ENCODE measurements at regions not wholly inside any gene's neighbourhood (a gene's known extent, or its start where the extent isn't known, plus 50 kb on each side); places are given as distances from the start of the nearest gene placed in this dataset.
A peak's percentile ranks its signal among the peaks of the same experiment; 100 is the strongest.

DNA sequence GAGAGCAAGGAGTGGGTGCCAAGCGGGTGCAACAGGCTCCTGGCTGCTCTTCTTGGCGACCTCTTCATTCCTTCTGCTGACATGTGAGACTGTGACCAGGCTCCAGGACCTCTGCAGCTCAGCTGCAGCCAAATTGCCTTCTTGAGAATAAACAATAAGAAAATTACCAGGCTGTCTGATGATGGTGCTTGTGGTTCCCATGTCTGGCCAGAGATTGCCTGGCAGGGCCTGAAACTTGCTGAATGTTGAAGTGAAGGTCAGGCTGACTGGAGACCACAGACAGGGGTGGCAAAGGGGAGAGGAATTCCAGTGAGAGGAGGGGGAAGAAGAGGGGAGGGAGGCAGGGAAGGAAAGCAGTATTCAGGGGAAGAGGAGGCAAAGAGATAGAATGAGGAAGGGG is 497.4 kb upstream of the PODXL start:
- Mint-ChIP-seq H3K4me1 (no peaks in the 10 kb centered on the region), H3K27me3 (ENCODE audit: low read depth in 2 of 2) (peaks cover 13 to 36% of the 10 kb centered on the region in 2 donors), H3K4me3 (no peak overlapping the region), H3K27ac (no peak overlapping the region), H3K36me3 (no peaks in the 10 kb centered on the region), H3K9me3 (no peaks in the 10 kb centered on the region)
- DNase-seq (no peak), ATAC-seq (no peak)
- Histone ChIP-seq H3K9me3 (ENCODE audit: control insufficient read depth, insufficient read depth, low read length) (no peaks in the 10 kb centered on the region), H3K36me3 (ENCODE audit: control insufficient read depth, insufficient read depth, low read length) (no peaks in the 10 kb centered on the region), H3K4me3 (ENCODE audit: low read length) (no peak overlapping the region), H3K27me3 (ENCODE audit: control insufficient read depth, insufficient read depth, low read length) (no peaks in the 10 kb centered on the region), H3K27ac (ENCODE audit: low read length) (no peak overlapping the region), H3K4me1 (ENCODE audit: control insufficient read depth, insufficient read depth, low read length) (no peaks in the 10 kb centered on the region)
- intact Hi-C loops (cut with micrococcal nuclease): no loop called here
- TF ChIP-seq, protein P1, sequence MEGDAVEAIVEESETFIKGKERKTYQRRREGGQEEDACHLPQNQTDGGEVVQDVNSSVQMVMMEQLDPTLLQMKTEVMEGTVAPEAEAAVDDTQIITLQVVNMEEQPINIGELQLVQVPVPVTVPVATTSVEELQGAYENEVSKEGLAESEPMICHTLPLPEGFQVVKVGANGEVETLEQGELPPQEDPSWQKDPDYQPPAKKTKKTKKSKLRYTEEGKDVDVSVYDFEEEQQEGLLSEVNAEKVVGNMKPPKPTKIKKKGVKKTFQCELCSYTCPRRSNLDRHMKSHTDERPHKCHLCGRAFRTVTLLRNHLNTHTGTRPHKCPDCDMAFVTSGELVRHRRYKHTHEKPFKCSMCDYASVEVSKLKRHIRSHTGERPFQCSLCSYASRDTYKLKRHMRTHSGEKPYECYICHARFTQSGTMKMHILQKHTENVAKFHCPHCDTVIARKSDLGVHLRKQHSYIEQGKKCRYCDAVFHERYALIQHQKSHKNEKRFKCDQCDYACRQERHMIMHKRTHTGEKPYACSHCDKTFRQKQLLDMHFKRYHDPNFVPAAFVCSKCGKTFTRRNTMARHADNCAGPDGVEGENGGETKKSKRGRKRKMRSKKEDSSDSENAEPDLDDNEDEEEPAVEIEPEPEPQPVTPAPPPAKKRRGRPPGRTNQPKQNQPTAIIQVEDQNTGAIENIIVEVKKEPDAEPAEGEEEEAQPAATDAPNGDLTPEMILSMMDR (IDR thresholded peaks at IDR 0.05): no peak
- WGBS (ENCODE audit: insufficient coverage): 68% methylated on average over 2 of the region's 2 CpGs

GRCh38 chr7:132051311-132051710 is 494.9 kb upstream of the PODXL start:
- Histone ChIP-seq H3K27me3 (ENCODE audit: control insufficient read depth, insufficient read depth, low read length) (no peaks in the 10 kb centered on the region), H3K9me3 (ENCODE audit: control insufficient read depth, insufficient read depth, low read length) (no peaks in the 10 kb centered on the region), H3K4me3 (ENCODE audit: low read length) (no peak overlapping the region), H3K36me3 (ENCODE audit: control insufficient read depth, insufficient read depth, low read length) (no peaks in the 10 kb centered on the region), H3K27ac (ENCODE audit: low read length) (no peak overlapping the region), H3K4me1 (ENCODE audit: control insufficient read depth, insufficient read depth, low read length) (no peaks in the 10 kb centered on the region)
- intact Hi-C loops (cut with micrococcal nuclease): no loop called here
- H3K9me3 Mint-ChIP-seq: no peaks in the 10 kb centered on the region
- TF ChIP-seq, protein P1 (IDR thresholded peaks at IDR 0.05): no peak
- no peaks in the 10 kb centered on the region for H3K36me3 Mint-ChIP-seq
- ATAC-seq (no peak), DNase-seq (no peak)
- peaks cover 4 to 24% of the 10 kb centered on the region in 2 donors for H3K27me3 Mint-ChIP-seq (ENCODE audit: low read depth in 2 of 2)
- H3K27ac Mint-ChIP-seq: no peak overlapping the region
- whole genome bisulfite sequencing (ENCODE audit: insufficient coverage): 87% methylated on average over 2 of the region's 3 CpGs
- H3K4me3 Mint-ChIP-seq: no peak overlapping the region
- H3K4me1 Mint-ChIP-seq: no peaks in the 10 kb centered on the region

DNA sequence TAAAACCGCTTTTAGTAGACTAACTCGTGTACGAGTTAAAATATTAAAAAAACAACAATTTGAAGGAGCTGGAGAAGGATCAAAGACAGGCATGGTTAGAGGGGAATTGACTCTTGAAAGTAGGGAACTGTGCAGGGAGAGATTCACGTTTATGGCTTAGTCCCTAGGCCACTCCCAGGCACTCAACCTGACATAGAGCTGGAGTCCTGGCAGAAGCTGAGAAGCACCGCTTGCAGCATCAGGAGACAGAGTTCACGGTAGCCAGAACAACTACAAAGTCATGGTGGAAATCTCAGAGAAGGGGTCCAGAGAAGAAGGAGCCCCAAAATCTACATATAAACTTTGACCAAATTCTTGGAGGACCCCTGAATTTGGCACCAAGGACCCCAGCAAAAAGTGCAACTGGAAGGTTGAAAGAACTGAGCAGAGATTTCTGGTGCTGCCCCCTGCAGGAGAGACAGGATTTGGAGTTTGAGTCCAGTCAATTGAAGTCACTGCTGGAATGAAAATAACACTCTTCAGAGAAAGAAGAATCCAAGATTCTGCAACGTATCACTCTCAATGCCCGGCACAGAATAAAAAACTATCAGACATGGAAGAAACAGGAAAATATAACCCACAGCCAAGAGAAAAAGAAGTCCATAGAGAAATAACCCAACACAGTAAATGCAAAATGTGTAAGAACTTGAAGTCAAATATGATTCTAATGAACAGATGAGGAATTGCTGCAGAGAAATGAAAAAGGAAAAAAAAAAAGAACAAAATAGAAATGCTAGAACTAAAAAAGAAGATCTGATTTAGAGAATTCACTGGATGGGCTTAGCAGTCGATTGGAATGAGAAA is 493.3 kb upstream of the PODXL start:
- no peaks in the 10 kb centered on the region for H3K9me3 ChIP-seq (ENCODE audit: control insufficient read depth, insufficient read depth, low read length)
- no peaks in the 10 kb centered on the region for H3K27me3 ChIP-seq (ENCODE audit: control insufficient read depth, insufficient read depth, low read length)
- H3K4me3 ChIP-seq (ENCODE audit: low read length): no peak overlapping the region
- ATAC-seq (no peak), DNase-seq (peak in 1 of 2 donors; percentile 7)
- Mint-ChIP-seq H3K36me3 (no peaks in the 10 kb centered on the region), H3K4me1 (no peaks in the 10 kb centered on the region), H3K27ac (no peak overlapping the region), H3K4me3 (no peak overlapping the region), H3K9me3 (no peaks in the 10 kb centered on the region), H3K27me3 (ENCODE audit: low read depth in 2 of 2) (peaks cover 3 to 18% of the 10 kb centered on the region in 2 donors)
- WGBS (ENCODE audit: insufficient coverage): 59% methylated on average over 9 of the region's 9 CpGs
- H3K4me1 ChIP-seq (ENCODE audit: control insufficient read depth, insufficient read depth, low read length): no peaks in the 10 kb centered on the region
- no peak overlapping the region for H3K27ac ChIP-seq (ENCODE audit: low read length)
- TF ChIP-seq, protein P1 (IDR thresholded peaks at IDR 0.05): peak; percentile 28
- intact Hi-C loops (cut with micrococcal nuclease): loop anchor here (2.0 kb wide), 1 partner anchor 361 kb away; no protein-coding TSS in a partner anchor
- no peaks in the 10 kb centered on the region for H3K36me3 ChIP-seq (ENCODE audit: control insufficient read depth, insufficient read depth, low read length)
